DND-41 (cell line): ENCODE measurements at regions not wholly inside any gene's neighbourhood (a gene's known extent, or its start where the extent isn't known, plus 50 kb on each side); places are given as distances from the start of the nearest gene placed in this dataset.
A peak's percentile ranks its signal among the peaks of the same experiment; 100 is the strongest.
"Not testable (repeated sequence)": the region's sequence is repeated elsewhere in the genome, so short reads cannot be mapped to it uniquely, and the experiment has no call there.

ENCODE experiments used
- ATAC-seq: fragments of 200-7000 bp; cut with Tn5 transposase; 3 replicates; pipeline ENCODE4 v1.9.1; 2021; ENCODE audit warnings: low read depth; ENCODE audit not compliant: insufficient read depth
- DNase-seq: peaks from one replicate; pipeline ENCODE4 v3.0.0-alpha.2; 2020
- H2AFZ ChIP-seq: 2 replicates; pipeline ENCODE4 v1.6.0; 2012; ENCODE audit warnings: low read depth, low read length
- H3K27ac ChIP-seq: 2 replicates; pipeline ENCODE4 v1.5.1; 2012; ENCODE audit warnings: low read length, inconsistent platforms
- H3K27me3 ChIP-seq: fragments of 200-600 bp; sonication (generic); 2 replicates; pipeline ENCODE4 v1.6.0; 2012; ENCODE audit warnings: low read length, mild to moderate bottlenecking, inconsistent platforms; ENCODE audit not compliant: insufficient read depth, poor library complexity
- H3K36me3 ChIP-seq: 2 replicates; pipeline ENCODE4 v1.5.1; 2012; ENCODE audit warnings: low read length, inconsistent platforms; ENCODE audit not compliant: insufficient read depth
- H3K4me1 ChIP-seq: 2 replicates; pipeline ENCODE4 v1.5.1; 2012; ENCODE audit warnings: mild to moderate bottlenecking, low read length; ENCODE audit not compliant: insufficient read depth
- H3K4me2 ChIP-seq: 2 replicates; pipeline ENCODE4 v1.6.0; 2012; ENCODE audit warnings: mild to moderate bottlenecking, moderate library complexity, low read length, inconsistent platforms; ENCODE audit not compliant: insufficient read depth
- H3K4me3 ChIP-seq, 2 experiments: fragments of 200-600 bp in 1 of 2; shearing (Covaris generic) in 1 of 2; 2 replicates each; pipeline ENCODE4 v1.5.1; 2012 to 2016; ENCODE audit warnings: inconsistent platforms in 2 of 2, low read length in 2 of 2, mild to moderate bottlenecking in 2 of 2, low read depth in 1 of 2, moderate library complexity in 1 of 2
- H3K79me2 ChIP-seq: 2 replicates; pipeline ENCODE4 v1.6.0; 2012; ENCODE audit warnings: low read length, inconsistent platforms; ENCODE audit not compliant: insufficient read depth
- H3K9ac ChIP-seq: 2 replicates; pipeline ENCODE4 v1.6.0; 2012; ENCODE audit warnings: low read depth, mild to moderate bottlenecking, inconsistent platforms, low read length, moderate library complexity
- H3K9me3 ChIP-seq: 2 replicates; pipeline ENCODE4 v1.5.1; 2012; ENCODE audit warnings: low read length, moderate library complexity, mild to moderate bottlenecking, inconsistent platforms; ENCODE audit not compliant: insufficient read depth, severe bottlenecking
- H4K20me1 ChIP-seq: 2 replicates; pipeline ENCODE4 v1.6.0; 2012; ENCODE audit warnings: low read length; ENCODE audit not compliant: insufficient read depth
- EZH2 ChIP-seq: IDR thresholded peaks from 3 replicates; pipeline ENCODE4 v1.6.1; 2012; ENCODE audit warnings: borderline replicate concordance, low read depth, mild to moderate bottlenecking, moderate library complexity, low read length, inconsistent platforms; ENCODE audit not compliant: severe bottlenecking
- TF ChIP-seq, protein P1 (sequence below): IDR thresholded peaks from 2 replicates; pipeline ENCODE4 v1.5.1; 2012; ENCODE audit warnings: borderline replicate concordance, low read length, moderate library complexity, mild to moderate bottlenecking; ENCODE audit not compliant: poor library complexity, severe bottlenecking; ENCODE audit errors: extremely low read depth

DNA sequence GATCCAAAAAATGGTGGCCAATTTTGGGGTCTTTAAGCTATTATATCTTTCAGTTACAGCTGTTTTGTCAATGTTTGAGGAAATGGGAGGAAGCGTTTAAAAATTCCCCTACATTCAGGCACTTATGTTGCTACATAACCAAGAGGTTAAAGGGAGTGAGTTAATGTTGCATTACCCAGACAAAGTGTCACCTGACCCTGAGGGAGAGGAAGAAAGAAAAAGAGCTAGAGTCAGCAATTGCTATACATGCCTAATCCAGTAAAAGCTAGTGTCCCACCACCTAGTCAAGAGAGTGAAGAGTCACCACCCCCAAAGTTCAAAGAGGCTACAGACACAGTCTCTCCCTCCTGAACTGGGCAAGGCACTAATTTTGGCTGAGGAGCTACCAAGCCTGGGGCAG lies 69.5 kb upstream of the ZNF92 start:
- ATAC-seq (no peak), DNase-seq (no peak)
- no peak overlapping the region for H3K4me3 ChIP-seq
- no peak overlapping the region for H3K9ac ChIP-seq
- TF ChIP-seq EZH2, result no peak
- TF ChIP-seq, protein P1, sequence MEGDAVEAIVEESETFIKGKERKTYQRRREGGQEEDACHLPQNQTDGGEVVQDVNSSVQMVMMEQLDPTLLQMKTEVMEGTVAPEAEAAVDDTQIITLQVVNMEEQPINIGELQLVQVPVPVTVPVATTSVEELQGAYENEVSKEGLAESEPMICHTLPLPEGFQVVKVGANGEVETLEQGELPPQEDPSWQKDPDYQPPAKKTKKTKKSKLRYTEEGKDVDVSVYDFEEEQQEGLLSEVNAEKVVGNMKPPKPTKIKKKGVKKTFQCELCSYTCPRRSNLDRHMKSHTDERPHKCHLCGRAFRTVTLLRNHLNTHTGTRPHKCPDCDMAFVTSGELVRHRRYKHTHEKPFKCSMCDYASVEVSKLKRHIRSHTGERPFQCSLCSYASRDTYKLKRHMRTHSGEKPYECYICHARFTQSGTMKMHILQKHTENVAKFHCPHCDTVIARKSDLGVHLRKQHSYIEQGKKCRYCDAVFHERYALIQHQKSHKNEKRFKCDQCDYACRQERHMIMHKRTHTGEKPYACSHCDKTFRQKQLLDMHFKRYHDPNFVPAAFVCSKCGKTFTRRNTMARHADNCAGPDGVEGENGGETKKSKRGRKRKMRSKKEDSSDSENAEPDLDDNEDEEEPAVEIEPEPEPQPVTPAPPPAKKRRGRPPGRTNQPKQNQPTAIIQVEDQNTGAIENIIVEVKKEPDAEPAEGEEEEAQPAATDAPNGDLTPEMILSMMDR, result no peak
- H2AFZ ChIP-seq, result no peak overlapping the region
- no peaks in the 10 kb centered on the region for H3K36me3 ChIP-seq
- H3K27ac ChIP-seq, result no peak overlapping the region
- no peaks in the 10 kb centered on the region for H3K9me3 ChIP-seq
- no peaks in the 10 kb centered on the region for H3K27me3 ChIP-seq
- no peaks in the 10 kb centered on the region for H4K20me1 ChIP-seq
- no peaks in the 10 kb centered on the region for H3K79me2 ChIP-seq
- H3K4me2 ChIP-seq, result no peak overlapping the region
- H3K4me1 ChIP-seq, result peaks cover 4% of the 10 kb centered on the region

DNA sequence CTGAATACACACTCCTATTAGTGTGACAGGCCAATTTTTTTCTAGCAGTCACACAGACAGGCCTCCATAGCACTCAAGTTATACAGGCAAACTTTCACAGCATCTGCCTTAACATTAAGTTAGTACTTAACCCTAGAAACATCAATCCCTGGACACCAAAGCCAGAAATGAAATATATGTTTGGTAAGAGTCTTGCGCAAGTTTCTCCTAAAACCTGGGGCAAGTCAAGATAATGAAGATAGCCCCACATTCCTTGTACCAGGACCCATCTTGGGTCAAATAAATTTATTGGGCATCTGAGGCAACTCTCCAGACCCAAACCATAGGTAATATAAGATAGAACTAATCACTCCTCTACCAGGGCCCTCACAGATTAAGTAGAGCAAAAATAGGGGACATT lies 70.8 kb upstream of the ZNF92 start:
- no peaks in the 10 kb centered on the region for H4K20me1 ChIP-seq
- ATAC-seq (no peak), DNase-seq (no peak)
- no peaks in the 10 kb centered on the region for H3K36me3 ChIP-seq
- H3K4me2 ChIP-seq, result no peak overlapping the region
- no peaks in the 10 kb centered on the region for H3K79me2 ChIP-seq
- no peak overlapping the region for H3K9ac ChIP-seq
- no peak for TF ChIP-seq EZH2
- no peaks in the 10 kb centered on the region for H3K27me3 ChIP-seq
- peaks cover 4% of the 10 kb centered on the region for H3K4me1 ChIP-seq
- no peak overlapping the region for H3K4me3 ChIP-seq
- H3K27ac ChIP-seq, result no peak overlapping the region
- H2AFZ ChIP-seq, result no peak overlapping the region
- no peaks in the 10 kb centered on the region for H3K9me3 ChIP-seq

DNA sequence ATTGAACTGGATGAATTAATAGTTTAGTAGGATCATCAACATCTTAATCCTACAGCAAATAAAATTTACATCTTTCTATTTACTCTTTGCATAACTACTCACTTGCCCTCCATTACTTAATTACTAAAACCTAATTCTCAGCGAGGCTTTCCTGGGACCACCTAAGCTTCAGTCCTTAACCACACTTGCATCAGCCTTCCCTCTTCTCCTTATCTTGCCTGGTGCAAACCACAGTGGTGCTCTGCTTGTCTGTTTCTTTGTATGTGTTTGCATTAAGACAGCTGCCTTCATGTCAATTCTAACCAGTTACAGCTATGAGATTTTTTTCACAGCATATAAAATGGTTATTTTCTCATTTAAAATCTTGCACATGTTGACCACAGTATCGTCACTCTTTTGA lies 72.6 kb upstream of the ZNF92 start:
- no peaks in the 10 kb centered on the region for H3K9me3 ChIP-seq
- no peaks in the 10 kb centered on the region for H3K27me3 ChIP-seq
- H3K9ac ChIP-seq, result no peak overlapping the region
- DNase-seq (peak; percentile 29), ATAC-seq (peak; percentile 89)
- no peak overlapping the region for H3K4me2 ChIP-seq
- no peak overlapping the region for H3K27ac ChIP-seq
- peaks cover 1% of the 10 kb centered on the region; the same call in 1 of the 2 replicates for H3K4me1 ChIP-seq
- H3K36me3 ChIP-seq, result no peaks in the 10 kb centered on the region
- H4K20me1 ChIP-seq, result no peaks in the 10 kb centered on the region
- no peaks in the 10 kb centered on the region for H3K79me2 ChIP-seq
- no peak overlapping the region for H2AFZ ChIP-seq
- no peak overlapping the region for H3K4me3 ChIP-seq
- TF ChIP-seq, protein P1, result no peak
- no peak for TF ChIP-seq EZH2

DNA sequence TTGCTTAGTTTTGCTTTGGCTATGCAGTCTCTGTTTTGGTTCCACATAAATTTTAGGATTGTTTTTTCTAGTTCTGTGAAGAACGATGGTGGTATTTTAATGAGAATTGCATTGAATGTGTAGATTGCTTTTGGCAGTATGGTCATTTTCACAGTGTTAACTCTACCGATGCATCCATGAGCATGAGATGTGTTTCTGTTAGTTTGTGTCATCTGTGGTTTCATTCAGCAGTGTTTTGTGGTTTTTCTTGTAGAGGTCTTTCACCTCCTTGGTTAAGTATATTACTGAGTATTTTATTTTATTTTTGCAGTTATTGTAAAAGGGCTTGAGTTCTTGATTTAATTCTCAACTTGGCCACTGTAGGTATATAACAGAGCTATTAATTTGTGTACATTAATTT lies 78.2 kb upstream of the ZNF92 start:
- Histone ChIP-seq H3K4me2 (no peak overlapping the region), H3K36me3 (no peaks in the 10 kb centered on the region), H3K4me1 (peaks cover 11% of the 10 kb centered on the region; the same call in 1 of the 2 replicates), H3K27ac (no peak overlapping the region), H4K20me1 (no peaks in the 10 kb centered on the region), H3K79me2 (no peaks in the 10 kb centered on the region), H3K4me3 (no peak overlapping the region), H3K9me3 (no peaks in the 10 kb centered on the region), H3K27me3 (no peaks in the 10 kb centered on the region), H3K9ac (no peak overlapping the region), H2AFZ (no peak overlapping the region)
- no peak for DNase-seq
- peak; percentile 77 for ATAC-seq
- no peak for TF ChIP-seq EZH2
- TF ChIP-seq, protein P1, result no peak

DNA sequence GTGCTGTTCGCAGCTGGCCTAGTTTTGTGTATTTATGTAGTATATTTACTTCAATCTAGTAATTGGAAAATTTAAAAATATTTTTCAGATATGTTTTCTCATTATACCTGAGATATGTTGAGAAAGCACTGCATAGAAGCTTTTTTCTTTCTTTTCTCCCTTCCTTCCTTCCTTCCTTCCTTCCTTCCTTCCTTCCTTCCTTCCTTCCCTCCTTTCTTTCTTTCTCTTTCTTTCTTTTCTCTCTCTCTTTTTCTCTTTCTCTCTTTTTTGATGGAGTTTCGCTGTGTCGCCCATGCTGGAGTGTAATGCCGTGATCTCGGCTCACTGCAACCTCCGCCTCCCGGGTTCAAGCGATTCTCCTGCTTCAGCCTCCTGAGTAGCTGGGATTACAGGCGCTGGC lies 83.3 kb upstream of the ZNF92 start:
- H3K9ac ChIP-seq, H3K9me3 ChIP-seq, H3K36me3 ChIP-seq, H3K4me3 ChIP-seq, ATAC-seq, H3K27ac ChIP-seq, H4K20me1 ChIP-seq, H3K27me3 ChIP-seq, H3K79me2 ChIP-seq, H3K4me1 ChIP-seq, DNase-seq, H3K4me2 ChIP-seq, H2AFZ ChIP-seq: not testable (repeated sequence)
